IMR-90 (cell line): ENCODE measurements at regions not wholly inside any gene's neighbourhood (a gene's known extent, or its start where the extent isn't known, plus 50 kb on each side); places are given as distances from the start of the nearest gene placed in this dataset.

Source experiments
- ATAC-seq: fragments of 200-7000 bp; cut with Tn5 transposase; 2 replicates; pipeline ENCODE4 v1.9.1; 2020; ENCODE audit warnings: low read depth, mild to moderate bottlenecking, moderate library complexity
- BruUV-seq: library from RNA; stranded (reverse); fragments of 400-500 nt; replicated peaks from 2 replicates; lab custom pipeline; 2021; lab: Mats Ljungman, UMichigan
- CTCF ChIA-PET: fragments of 300-600 bp; formaldehyde crosslinking; extraction: SDS; loops from one replicate; lab custom pipeline; 2021; ENCODE audit warnings: antibody characterized with exemption; lab: Yijun Ruan, JAX
- POLR2A ChIA-PET: fragments of 300-600 bp; sonication (Branson Sonifier 250); formaldehyde crosslinking; loops from one replicate; lab custom pipeline; 2022; ENCODE audit warnings: antibody characterized with exemption; ENCODE audit not compliant: unreplicated experiment; lab: Charles Lee
- DNase-seq: peaks from one replicate; pipeline ENCODE4 v3.0.0; 2013
- H2AFZ ChIP-seq: replicated peaks from 2 replicates; pipeline ENCODE3; 2013; ENCODE audit warnings: low read length, mild to moderate bottlenecking; ENCODE audit not compliant: poor library complexity
- H2AK5ac ChIP-seq: 2 replicates; pipeline ENCODE4 v1.6.1; 2013; ENCODE audit warnings: low read depth, low read length, inconsistent platforms
- H2AK9ac ChIP-seq: replicated peaks from 2 replicates; pipeline ENCODE3; 2013; ENCODE audit warnings: mild to moderate bottlenecking, low read depth, low read length, moderate library complexity; ENCODE audit not compliant: poor library complexity
- H2BK120ac ChIP-seq: 2 replicates; pipeline ENCODE4 v1.6.1; 2013; ENCODE audit warnings: low read depth, low read length, inconsistent platforms
- H2BK15ac ChIP-seq: 3 replicates; pipeline ENCODE4 v1.6.1; 2013; ENCODE audit warnings: low read depth, low read length, inconsistent platforms
- H2BK20ac ChIP-seq: 2 replicates; pipeline ENCODE4 v1.6.1; 2013; ENCODE audit warnings: low read depth, mild to moderate bottlenecking, inconsistent platforms, low read length, moderate library complexity
- H2BK5ac ChIP-seq: 2 replicates; pipeline ENCODE4 v1.6.1; 2013; ENCODE audit warnings: mild to moderate bottlenecking, low read depth, low read length, inconsistent platforms; ENCODE audit not compliant: poor library complexity, severe bottlenecking
- H3K14ac ChIP-seq: replicated peaks from 2 replicates; pipeline ENCODE4 v1.6.1; 2013; ENCODE audit warnings: low read depth, low read length, inconsistent platforms
- H3K18ac ChIP-seq: 2 replicates; pipeline ENCODE4 v1.6.1; 2013; ENCODE audit warnings: low read depth, low read length, control low read depth
- H3K23ac ChIP-seq: 2 replicates; pipeline ENCODE4 v1.6.1; 2013; ENCODE audit warnings: low read depth, low read length, inconsistent platforms
- H3K27ac ChIP-seq: 2 replicates; pipeline ENCODE4 v1.5.1; 2013; ENCODE audit warnings: mild to moderate bottlenecking, control low read depth, low read length; ENCODE audit not compliant: insufficient read depth
- H3K27me3 ChIP-seq: 2 replicates; pipeline ENCODE4 v1.6.1; 2013; ENCODE audit warnings: low read length; ENCODE audit not compliant: control insufficient read depth, insufficient read depth
- H3K36me3 ChIP-seq: 2 replicates; pipeline ENCODE4 v1.6.1; 2013; ENCODE audit warnings: low read length, mixed read lengths; ENCODE audit not compliant: control insufficient read depth, insufficient read depth
- H3K4ac ChIP-seq: 2 replicates; pipeline ENCODE4 v1.6.1; 2013; ENCODE audit warnings: low read depth, low read length, inconsistent platforms
- H3K4me1 ChIP-seq: 2 replicates; pipeline ENCODE4 v1.6.1; 2013; ENCODE audit warnings: low read length, mixed read lengths; ENCODE audit not compliant: control insufficient read depth, insufficient read depth
- H3K4me2 ChIP-seq: 2 replicates; pipeline ENCODE4 v1.6.1; 2013; ENCODE audit warnings: low read depth, mild to moderate bottlenecking, control low read depth, low read length, moderate library complexity
- H3K4me3 ChIP-seq: 2 replicates; pipeline ENCODE4 v1.5.1; 2013; ENCODE audit warnings: low read depth, mild to moderate bottlenecking, control low read depth, low read length, moderate library complexity; ENCODE audit not compliant: insufficient read depth
- H3K56ac ChIP-seq: 2 replicates; pipeline ENCODE4 v1.6.1; 2013; ENCODE audit warnings: low read length, inconsistent platforms; ENCODE audit not compliant: insufficient read depth; ENCODE audit errors: extremely low read depth
- H3K79me1 ChIP-seq, 2 experiments: 2 replicates each; pipeline ENCODE4 v1.6.1; 2013; ENCODE audit warnings: low read length in 2 of 2, inconsistent platforms in 1 of 2, low read depth in 1 of 2
- H3K9ac ChIP-seq: 2 replicates; pipeline ENCODE4 v1.6.1; 2013; ENCODE audit warnings: low read depth, low read length, control low read depth
- H3K9me1 ChIP-seq: 2 replicates; pipeline ENCODE4 v1.6.1; 2013; ENCODE audit warnings: low read length, inconsistent platforms; ENCODE audit not compliant: insufficient read depth
- H3K9me3 ChIP-seq: 2 replicates; pipeline ENCODE4 v1.6.1; 2013; ENCODE audit warnings: low read length; ENCODE audit not compliant: control insufficient read depth, insufficient read depth
- H4K20me1 ChIP-seq: 2 replicates; pipeline ENCODE4 v1.6.1; 2013; ENCODE audit warnings: low read length, inconsistent platforms; ENCODE audit not compliant: insufficient read depth
- H4K5ac ChIP-seq: 2 replicates; pipeline ENCODE4 v1.6.1; 2013; ENCODE audit warnings: mild to moderate bottlenecking, low read depth, low read length, control low read depth
- H4K8ac ChIP-seq, 2 experiments: 2 replicates each; pipeline ENCODE4 v1.6.1; 2013; ENCODE audit warnings: low read depth in 2 of 2, low read length in 2 of 2, control low read depth in 1 of 2, inconsistent platforms in 1 of 2
- H4K91ac ChIP-seq: 2 replicates; pipeline ENCODE4 v1.6.1; 2013; ENCODE audit warnings: low read depth, low read length, inconsistent platforms; ENCODE audit not compliant: insufficient read depth
- BHLHE40 ChIP-seq: fragments of 150-350 bp; IDR thresholded peaks from 2 replicates; pipeline ENCODE4 v1.6.1; 2016; ENCODE audit warnings: mild to moderate bottlenecking, low read depth, low read length
- CEBPB ChIP-seq: IDR thresholded peaks from 2 replicates; pipeline ENCODE4 v1.6.1; 2012; ENCODE audit warnings: low read depth, low read length, improper control_type of control experiment
- CHD1 ChIP-seq: IDR thresholded peaks from 2 replicates; pipeline ENCODE4 v1.6.1; 2012; ENCODE audit warnings: low read depth, low read length, improper control_type of control experiment
- FOS ChIP-seq: fragments of 150-350 bp; IDR thresholded peaks from 2 replicates; pipeline ENCODE4 v1.6.1; 2016; ENCODE audit warnings: low read depth, low read length
- MAFK ChIP-seq: IDR thresholded peaks from 2 replicates; pipeline ENCODE4 v1.6.1; 2012; ENCODE audit warnings: low read depth, low read length, improper control_type of control experiment
- MAZ ChIP-seq: IDR thresholded peaks from 2 replicates; pipeline ENCODE4 v1.6.1; 2012; ENCODE audit warnings: low read depth, mild to moderate bottlenecking, low read length, improper control_type of control experiment, moderate library complexity, borderline replicate concordance
- MXI1 ChIP-seq: IDR thresholded peaks from 2 replicates; pipeline ENCODE4 v1.6.1; 2012; ENCODE audit warnings: low read depth, mild to moderate bottlenecking, low read length, moderate library complexity, borderline replicate concordance
- NFE2L2 ChIP-seq: fragments of 150-350 bp; IDR thresholded peaks from 2 replicates; pipeline ENCODE4 v1.6.1; 2016; ENCODE audit warnings: low read depth, mild to moderate bottlenecking, low read length
- POLR2A ChIP-seq: IDR thresholded peaks from 2 replicates; pipeline ENCODE4 v1.6.1; 2012; ENCODE audit warnings: mild to moderate bottlenecking, low read depth, low read length
- RAD21 ChIP-seq: IDR thresholded peaks from 2 replicates; pipeline ENCODE4 v1.6.1; 2012; ENCODE audit warnings: low read length, improper control_type of control experiment
- RCOR1 ChIP-seq: IDR thresholded peaks from 2 replicates; pipeline ENCODE4 v1.6.1; 2012; ENCODE audit warnings: mild to moderate bottlenecking, low read length, improper control_type of control experiment; ENCODE audit not compliant: insufficient replicate concordance
- RFX5 ChIP-seq: IDR thresholded peaks from 2 replicates; pipeline ENCODE4 v1.8.0; 2012; ENCODE audit warnings: low read depth, mild to moderate bottlenecking, low read length, moderate library complexity
- SMC3 ChIP-seq: fragments of 150-350 bp; IDR thresholded peaks from 2 replicates; pipeline ENCODE4 v1.6.1; 2016; ENCODE audit warnings: low read depth, mild to moderate bottlenecking, antibody characterized with exemption, low read length, moderate library complexity
- WGBS, 2 experiments: methylation state at CpG; one replicate each; pipeline versions ENCODE4 v1.1.5 to v1.1.7; 2013; ENCODE audit warnings: missing lambda C conversion rate in 2 of 2; ENCODE audit not compliant: insufficient read length in 1 of 2; ENCODE audit errors: extremely low coverage in 2 of 2; 5-methylcytosine and 5-hydroxymethylcytosine counted together
- dilution Hi-C: fragments of 300-500 bp; cut with HindIII; formaldehyde crosslinking; loops from one replicate; pipeline ENCODE4 v1.14.3; 2018; ENCODE audit warnings: low sequenced_read_pairs; ENCODE audit not compliant: unreplicated experiment
- in situ Hi-C: fragments of 300-500 bp; cut with MboI; formaldehyde crosslinking; loops from 3 replicates; pipeline ENCODE4 v1.14.3; 2019; ENCODE audit warnings: low sequenced_read_pairs, inconsistent platforms, mixed read lengths
- intact Hi-C: fragments of 100-400 bp; cut with micrococcal nuclease; formaldehyde crosslinking; loops from 2 replicates; pipeline ENCODE4 v1.10.0; 2022
- TF ChIP-seq, protein P1 (sequence below): fragments of 150-350 bp; IDR thresholded peaks from 2 replicates; pipeline ENCODE4 v1.6.1; 2016; ENCODE audit warnings: low read depth, mild to moderate bottlenecking, low read length, moderate library complexity, borderline replicate concordance
- TF ChIP-seq, protein P2 (sequence below): conservative IDR thresholded peaks from 2 replicates; pipeline ENCODE4 v1.5.1; 2012; ENCODE audit warnings: mild to moderate bottlenecking, low read depth, low read length, improper control_type of control experiment
- TF ChIP-seq, protein P3 (sequence below): fragments of 150-350 bp; IDR thresholded peaks from 2 replicates; pipeline ENCODE4 v1.6.1; 2017; ENCODE audit warnings: mild to moderate bottlenecking, antibody characterized with exemption, low read length, low read depth

DNA sequence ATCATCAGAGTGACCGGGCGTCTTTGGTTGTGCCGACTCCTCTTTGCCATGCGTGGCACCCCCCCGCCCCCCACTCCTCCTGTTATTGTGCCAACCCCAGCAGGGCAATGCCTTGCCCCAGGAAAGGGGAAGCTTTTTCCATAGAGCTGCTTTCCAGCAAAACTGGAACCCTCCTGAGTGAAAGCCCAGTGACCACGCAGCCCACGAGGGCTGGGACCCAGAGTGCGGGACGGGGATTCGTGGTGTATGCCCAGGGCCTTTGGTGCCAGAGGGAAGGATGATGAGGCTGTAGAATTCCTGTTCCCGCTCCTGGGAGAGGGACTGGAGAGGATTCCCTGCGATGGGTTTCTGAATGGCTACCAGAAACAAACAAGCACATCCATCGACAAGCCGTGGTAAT lies 116.8 kb upstream of the BACH2 start:
- Histone ChIP-seq H3K23ac (peak overlapping the region; percentile 32; the same call in 1 of the 2 replicates), H3K27me3 (peaks cover 8% of the 10 kb centered on the region), H3K79me1 (no peaks in the 10 kb centered on the region), H3K9me3 (no peaks in the 10 kb centered on the region), H3K9ac (no peak overlapping the region), H3K4me3 (0 out of 2 replicates have a peak overlapping the region, but pooled peaks have one; percentile 21), H3K36me3 (no peaks in the 10 kb centered on the region), H4K8ac (no peak overlapping the region), H4K5ac (no peak overlapping the region), H2BK15ac (no peak overlapping the region), H3K4ac (no peak overlapping the region), H3K27ac (no peak overlapping the region), H2BK120ac (no peak overlapping the region), H4K20me1 (no peaks in the 10 kb centered on the region), H3K4me2 (peak overlapping the region; percentile 61), H3K18ac (no peak overlapping the region), H2BK5ac (no peak overlapping the region), H2BK20ac (no peak overlapping the region), H3K9me1 (no peaks in the 10 kb centered on the region), H3K4me1 (peaks cover 3% of the 10 kb centered on the region; the same call in 1 of the 2 replicates), H3K56ac (no peak overlapping the region), H4K91ac (no peak overlapping the region), H2AFZ (peak overlapping the region; percentile 84), H2AK9ac (no peak overlapping the region), H2AK5ac (no peak overlapping the region), H3K14ac (0 out of 2 replicates have a peak overlapping the region, but pooled peaks have one; percentile 44)
- dilution Hi-C loops (no loop called here), intact Hi-C loops (no loop called here), in situ Hi-C loops (no loop called here)
- ChIA-PET CTCF (interaction anchor here (2.2 kb wide), 1 partner anchor 473 kb away, joined by 6 read pairs; no protein-coding TSS in a partner anchor), POLR2A (no interaction called here)
- no TSS peak for BruUV-seq
- ATAC-seq, result no peak
- WGBS, 2 experiments, result no CpG with 5 or more reads among the region's 14 CpGs
- DNase-seq, result no peak
- TF ChIP-seq, protein P1, sequence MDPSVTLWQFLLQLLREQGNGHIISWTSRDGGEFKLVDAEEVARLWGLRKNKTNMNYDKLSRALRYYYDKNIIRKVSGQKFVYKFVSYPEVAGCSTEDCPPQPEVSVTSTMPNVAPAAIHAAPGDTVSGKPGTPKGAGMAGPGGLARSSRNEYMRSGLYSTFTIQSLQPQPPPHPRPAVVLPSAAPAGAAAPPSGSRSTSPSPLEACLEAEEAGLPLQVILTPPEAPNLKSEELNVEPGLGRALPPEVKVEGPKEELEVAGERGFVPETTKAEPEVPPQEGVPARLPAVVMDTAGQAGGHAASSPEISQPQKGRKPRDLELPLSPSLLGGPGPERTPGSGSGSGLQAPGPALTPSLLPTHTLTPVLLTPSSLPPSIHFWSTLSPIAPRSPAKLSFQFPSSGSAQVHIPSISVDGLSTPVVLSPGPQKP, result no peak
- TF ChIP-seq RAD21, result no peak
- no peak for TF ChIP-seq CHD1
- TF ChIP-seq BHLHE40, result no peak
- TF ChIP-seq MAFK, result no peak
- no peak for TF ChIP-seq MAZ
- no peak for TF ChIP-seq RCOR1
- no peak for TF ChIP-seq MXI1
- no peak for TF ChIP-seq NFE2L2
- TF ChIP-seq, protein P2, sequence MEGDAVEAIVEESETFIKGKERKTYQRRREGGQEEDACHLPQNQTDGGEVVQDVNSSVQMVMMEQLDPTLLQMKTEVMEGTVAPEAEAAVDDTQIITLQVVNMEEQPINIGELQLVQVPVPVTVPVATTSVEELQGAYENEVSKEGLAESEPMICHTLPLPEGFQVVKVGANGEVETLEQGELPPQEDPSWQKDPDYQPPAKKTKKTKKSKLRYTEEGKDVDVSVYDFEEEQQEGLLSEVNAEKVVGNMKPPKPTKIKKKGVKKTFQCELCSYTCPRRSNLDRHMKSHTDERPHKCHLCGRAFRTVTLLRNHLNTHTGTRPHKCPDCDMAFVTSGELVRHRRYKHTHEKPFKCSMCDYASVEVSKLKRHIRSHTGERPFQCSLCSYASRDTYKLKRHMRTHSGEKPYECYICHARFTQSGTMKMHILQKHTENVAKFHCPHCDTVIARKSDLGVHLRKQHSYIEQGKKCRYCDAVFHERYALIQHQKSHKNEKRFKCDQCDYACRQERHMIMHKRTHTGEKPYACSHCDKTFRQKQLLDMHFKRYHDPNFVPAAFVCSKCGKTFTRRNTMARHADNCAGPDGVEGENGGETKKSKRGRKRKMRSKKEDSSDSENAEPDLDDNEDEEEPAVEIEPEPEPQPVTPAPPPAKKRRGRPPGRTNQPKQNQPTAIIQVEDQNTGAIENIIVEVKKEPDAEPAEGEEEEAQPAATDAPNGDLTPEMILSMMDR, result no peak
- no peak for TF ChIP-seq RFX5
- no peak for TF ChIP-seq CEBPB
- TF ChIP-seq POLR2A, result no peak
- no peak for TF ChIP-seq SMC3
- TF ChIP-seq FOS, result no peak
- TF ChIP-seq, protein P3, sequence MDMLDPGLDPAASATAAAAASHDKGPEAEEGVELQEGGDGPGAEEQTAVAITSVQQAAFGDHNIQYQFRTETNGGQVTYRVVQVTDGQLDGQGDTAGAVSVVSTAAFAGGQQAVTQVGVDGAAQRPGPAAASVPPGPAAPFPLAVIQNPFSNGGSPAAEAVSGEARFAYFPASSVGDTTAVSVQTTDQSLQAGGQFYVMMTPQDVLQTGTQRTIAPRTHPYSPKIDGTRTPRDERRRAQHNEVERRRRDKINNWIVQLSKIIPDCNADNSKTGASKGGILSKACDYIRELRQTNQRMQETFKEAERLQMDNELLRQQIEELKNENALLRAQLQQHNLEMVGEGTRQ, result no peak
